Neural crest cell (in vitro differentiated cells): ENCODE measurements at regions not wholly inside any gene's neighbourhood (a gene's known extent, or its start where the extent isn't known, plus 50 kb on each side); places are given as distances from the start of the nearest gene placed in this dataset.

Source experiments
- DNase-seq: peaks from one replicate; pipeline ENCODE4 v3.0.0; 2021; ENCODE audit warnings: low read depth, mixed read lengths, low spot score
- H3K27ac Mint-ChIP-seq: one replicate; pipeline ENCODE4 v1.8.0; 2021; ENCODE audit warnings: mild to moderate bottlenecking, mixed read lengths; ENCODE audit not compliant: unreplicated experiment
- H3K27me3 Mint-ChIP-seq: 2 replicates; pipeline ENCODE4 v1.8.0; 2021; ENCODE audit warnings: low read depth, mild to moderate bottlenecking, mixed read lengths
- H3K36me3 Mint-ChIP-seq: 2 replicates; pipeline ENCODE4 v1.8.0; 2021; ENCODE audit warnings: low read depth, mild to moderate bottlenecking, mixed read lengths
- H3K4me1 Mint-ChIP-seq: 2 replicates; pipeline ENCODE4 v1.8.0; 2021; ENCODE audit warnings: mixed read lengths
- H3K4me3 Mint-ChIP-seq: one replicate; pipeline ENCODE4 v1.8.0; 2021; ENCODE audit warnings: mild to moderate bottlenecking, mixed read lengths
- H3K9me3 Mint-ChIP-seq: 2 replicates; pipeline ENCODE4 v1.8.0; 2021; ENCODE audit warnings: mixed read lengths
- TF ChIP-seq, protein P1 (sequence below): fragments of 200-600 bp; sonication (generic); conservative IDR thresholded peaks from 2 replicates; pipeline ENCODE4 v1.5.0; 2021; ENCODE audit warnings: antibody characterized with exemption, mild to moderate bottlenecking

DNA sequence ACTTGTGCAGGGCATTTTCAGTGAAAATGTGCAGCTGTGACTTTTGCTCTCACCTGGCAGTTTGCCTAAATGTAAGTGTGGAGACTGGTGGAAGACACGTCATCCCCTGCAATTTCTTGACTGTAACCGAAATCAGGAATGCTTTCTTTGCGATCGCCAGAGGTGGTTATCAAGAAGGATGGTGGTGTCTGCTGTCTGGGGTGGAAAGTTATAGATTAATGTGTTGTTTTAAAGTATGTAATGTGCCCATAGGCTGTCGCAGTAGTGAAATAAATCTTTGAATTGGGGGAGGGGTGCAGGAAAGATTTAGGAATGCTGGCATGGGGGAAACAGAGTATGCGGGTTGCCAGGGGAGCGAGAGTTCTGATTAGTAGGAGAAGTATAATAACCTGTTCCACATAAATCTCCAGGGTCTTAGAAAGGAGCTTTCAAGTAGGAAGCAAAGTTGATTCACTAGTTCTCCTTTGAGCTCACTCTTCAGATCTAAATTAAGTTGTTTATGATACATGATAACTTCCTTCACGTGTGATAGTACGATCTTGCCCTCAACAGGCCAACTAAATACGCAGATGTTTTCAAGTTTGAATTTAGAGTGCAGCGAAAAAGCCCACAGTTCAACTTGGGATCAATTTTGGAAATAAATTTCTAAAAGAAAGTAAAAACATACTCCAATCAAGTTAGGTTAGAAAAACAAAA, 1520.0 kb upstream of the SLC10A2 start:
- H3K4me3 Mint-ChIP-seq, result no peak overlapping the region
- H3K4me1 Mint-ChIP-seq, result no peaks in the 10 kb centered on the region
- TF ChIP-seq, protein P1, sequence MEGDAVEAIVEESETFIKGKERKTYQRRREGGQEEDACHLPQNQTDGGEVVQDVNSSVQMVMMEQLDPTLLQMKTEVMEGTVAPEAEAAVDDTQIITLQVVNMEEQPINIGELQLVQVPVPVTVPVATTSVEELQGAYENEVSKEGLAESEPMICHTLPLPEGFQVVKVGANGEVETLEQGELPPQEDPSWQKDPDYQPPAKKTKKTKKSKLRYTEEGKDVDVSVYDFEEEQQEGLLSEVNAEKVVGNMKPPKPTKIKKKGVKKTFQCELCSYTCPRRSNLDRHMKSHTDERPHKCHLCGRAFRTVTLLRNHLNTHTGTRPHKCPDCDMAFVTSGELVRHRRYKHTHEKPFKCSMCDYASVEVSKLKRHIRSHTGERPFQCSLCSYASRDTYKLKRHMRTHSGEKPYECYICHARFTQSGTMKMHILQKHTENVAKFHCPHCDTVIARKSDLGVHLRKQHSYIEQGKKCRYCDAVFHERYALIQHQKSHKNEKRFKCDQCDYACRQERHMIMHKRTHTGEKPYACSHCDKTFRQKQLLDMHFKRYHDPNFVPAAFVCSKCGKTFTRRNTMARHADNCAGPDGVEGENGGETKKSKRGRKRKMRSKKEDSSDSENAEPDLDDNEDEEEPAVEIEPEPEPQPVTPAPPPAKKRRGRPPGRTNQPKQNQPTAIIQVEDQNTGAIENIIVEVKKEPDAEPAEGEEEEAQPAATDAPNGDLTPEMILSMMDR, result no peak
- DNase-seq, result no peak
- H3K9me3 Mint-ChIP-seq, result peaks cover 2% of the 10 kb centered on the region
- no peaks in the 10 kb centered on the region for H3K27me3 Mint-ChIP-seq
- peaks cover 3% of the 10 kb centered on the region for H3K36me3 Mint-ChIP-seq
- no peak overlapping the region for H3K27ac Mint-ChIP-seq

DNA sequence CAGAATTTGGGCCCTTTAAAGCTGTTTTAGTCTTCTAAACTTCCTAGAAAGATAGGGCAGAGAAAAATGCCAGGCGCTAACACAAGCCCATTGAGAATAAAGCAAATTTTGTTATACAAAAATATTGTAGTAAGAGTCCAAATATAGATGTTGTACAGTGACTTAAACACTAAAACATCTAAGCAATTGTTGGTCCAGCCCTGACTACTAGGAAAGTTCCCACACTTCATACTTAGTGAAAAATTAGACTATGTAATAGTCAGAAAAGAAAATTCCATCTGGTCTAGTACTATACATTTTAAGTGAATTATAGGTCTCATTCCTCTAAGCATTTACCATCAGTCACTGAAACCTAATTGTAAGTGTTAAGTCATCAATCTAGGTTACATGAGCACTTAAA, 1518.3 kb upstream of the SLC10A2 start:
- DNase-seq, result no peak
- peaks cover 5% of the 10 kb centered on the region for H3K9me3 Mint-ChIP-seq
- H3K27ac Mint-ChIP-seq, result no peak overlapping the region
- H3K36me3 Mint-ChIP-seq, result peaks cover 3% of the 10 kb centered on the region
- TF ChIP-seq, protein P1, result no peak
- no peaks in the 10 kb centered on the region for H3K4me1 Mint-ChIP-seq
- no peaks in the 10 kb centered on the region for H3K27me3 Mint-ChIP-seq
- H3K4me3 Mint-ChIP-seq, result no peak overlapping the region

DNA sequence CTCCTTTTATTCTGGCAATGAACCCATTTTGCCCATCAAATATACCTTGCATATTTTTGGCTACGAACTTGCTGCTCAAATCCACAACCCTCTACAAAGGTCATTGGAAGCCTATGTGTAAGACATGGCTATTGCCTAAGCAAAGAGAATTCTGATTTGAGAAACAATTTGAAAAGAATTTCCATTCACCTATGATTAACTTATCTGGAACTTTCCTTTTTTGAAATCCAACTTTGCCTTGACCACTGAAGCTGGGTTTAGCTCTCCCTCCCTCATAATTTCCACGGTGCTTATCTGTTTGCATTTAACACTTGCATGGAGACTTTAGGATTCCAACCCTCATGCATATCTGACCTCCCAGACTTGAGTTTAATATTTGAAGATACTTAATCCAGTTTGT, 1514.7 kb upstream of the SLC10A2 start:
- Mint-ChIP-seq H3K27ac (no peak overlapping the region), H3K9me3 (peaks cover 5% of the 10 kb centered on the region), H3K4me1 (no peaks in the 10 kb centered on the region), H3K4me3 (no peak overlapping the region), H3K27me3 (no peaks in the 10 kb centered on the region), H3K36me3 (peaks cover 3% of the 10 kb centered on the region)
- DNase-seq, result no peak
- TF ChIP-seq, protein P1, result no peak

DNA sequence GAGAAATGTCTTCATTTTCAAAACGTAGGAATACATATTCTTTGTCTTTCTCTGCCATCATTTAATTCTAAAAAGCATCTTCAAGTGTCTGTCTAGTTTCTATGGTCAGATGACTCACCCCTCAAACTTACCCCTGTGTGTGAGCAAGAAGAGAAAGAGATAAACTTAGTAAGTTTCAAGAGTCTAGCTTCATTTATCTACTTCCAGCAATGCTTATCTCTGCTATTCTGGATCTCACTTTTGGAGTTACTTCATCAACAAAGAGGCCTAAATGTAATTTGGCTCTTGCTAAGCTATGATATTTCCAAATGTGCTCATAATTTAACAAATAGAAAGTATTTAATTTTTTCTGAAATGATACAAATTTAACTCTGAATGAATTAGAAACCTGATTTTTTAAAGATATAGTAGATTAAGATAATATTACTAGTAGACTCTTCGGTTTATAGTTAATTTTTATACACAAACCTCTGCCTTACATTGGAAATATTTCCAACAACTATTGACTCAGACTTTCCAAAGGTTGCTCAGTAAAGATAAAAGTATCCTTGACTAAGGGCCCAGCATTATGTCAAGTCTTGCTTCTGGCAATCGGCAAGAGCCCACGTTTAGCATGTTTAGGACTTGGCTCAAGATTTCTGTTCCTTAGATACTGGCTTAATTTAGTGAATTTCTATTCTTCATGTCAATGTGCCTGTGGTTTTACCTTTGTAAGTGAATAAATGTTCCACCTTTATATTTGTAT, 1511.0 kb upstream of the SLC10A2 start:
- no peak overlapping the region for H3K27ac Mint-ChIP-seq
- H3K9me3 Mint-ChIP-seq, result peaks cover 5% of the 10 kb centered on the region
- H3K4me3 Mint-ChIP-seq, result no peak overlapping the region
- TF ChIP-seq, protein P1, result no peak
- H3K36me3 Mint-ChIP-seq, result peaks cover 3% of the 10 kb centered on the region
- no peaks in the 10 kb centered on the region for H3K27me3 Mint-ChIP-seq
- DNase-seq, result no peak
- peaks cover 3% of the 10 kb centered on the region for H3K4me1 Mint-ChIP-seq

DNA sequence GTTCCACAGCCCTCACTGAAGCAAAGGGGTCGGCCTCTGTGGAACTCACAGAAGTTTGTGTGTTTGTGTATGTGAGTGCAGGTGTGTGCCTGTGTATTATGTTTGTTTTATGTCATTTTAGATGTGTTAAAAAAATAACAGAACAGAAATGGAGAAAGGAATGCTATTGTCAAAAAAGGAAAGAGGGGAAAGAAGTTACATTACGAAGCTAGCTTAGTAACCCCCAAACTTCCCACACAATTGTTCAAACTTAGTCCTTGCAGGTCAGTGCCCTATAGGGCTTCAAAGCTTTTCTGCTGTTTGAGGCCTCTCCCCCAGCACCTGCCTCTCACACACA, 1505.6 kb upstream of the SLC10A2 start:
- H3K27ac Mint-ChIP-seq, result no peak overlapping the region
- no peaks in the 10 kb centered on the region for H3K9me3 Mint-ChIP-seq
- peaks cover 11% of the 10 kb centered on the region for H3K4me1 Mint-ChIP-seq
- no peak for DNase-seq
- H3K36me3 Mint-ChIP-seq, result no peaks in the 10 kb centered on the region
- no peak overlapping the region for H3K4me3 Mint-ChIP-seq
- TF ChIP-seq, protein P1, result no peak
- no peaks in the 10 kb centered on the region for H3K27me3 Mint-ChIP-seq
